Left renal cortex interstitium (tissue), 4 donors: ENCODE measurements at regions not wholly inside any gene's neighbourhood (a gene's known extent, or its start where the extent isn't known, plus 50 kb on each side); places are given as distances from the start of the nearest gene placed in this dataset.
A peak's percentile ranks its signal among the peaks of the same experiment; 100 is the strongest.

Source experiments
- DNase-seq, 4 donors: peaks; one replicate each; pipeline ENCODE4 v3.0.0-alpha.2; 2013; ENCODE audit warnings: low read depth in 4 of 4, low spot score in 2 of 4, missing footprints in 1 of 4

GRCh38 chr6:8219352-8219943 lies 117.1 kb upstream of the EEF1E1 start:
- DNase-seq: no peak

DNA sequence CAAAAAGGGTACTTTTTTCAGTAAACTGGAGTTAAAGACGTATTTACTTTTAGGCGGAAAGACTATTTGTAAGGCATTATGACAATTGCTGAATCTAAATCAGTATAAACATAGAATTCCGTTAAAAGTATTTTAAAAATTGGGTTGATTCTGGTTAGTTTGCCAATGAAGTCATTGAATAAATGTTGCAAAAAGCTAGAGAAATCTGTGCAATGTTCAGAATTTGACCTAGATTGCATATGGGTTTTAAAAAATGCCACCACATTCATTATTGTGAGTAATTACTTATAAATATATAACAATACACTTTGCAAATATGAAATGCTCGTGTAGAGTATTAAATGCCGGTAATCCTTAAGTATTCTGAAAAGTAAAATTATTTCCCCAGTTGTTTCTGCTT lies 116.5 kb upstream of the EEF1E1 start:
- DNase-seq: no peak

DNA sequence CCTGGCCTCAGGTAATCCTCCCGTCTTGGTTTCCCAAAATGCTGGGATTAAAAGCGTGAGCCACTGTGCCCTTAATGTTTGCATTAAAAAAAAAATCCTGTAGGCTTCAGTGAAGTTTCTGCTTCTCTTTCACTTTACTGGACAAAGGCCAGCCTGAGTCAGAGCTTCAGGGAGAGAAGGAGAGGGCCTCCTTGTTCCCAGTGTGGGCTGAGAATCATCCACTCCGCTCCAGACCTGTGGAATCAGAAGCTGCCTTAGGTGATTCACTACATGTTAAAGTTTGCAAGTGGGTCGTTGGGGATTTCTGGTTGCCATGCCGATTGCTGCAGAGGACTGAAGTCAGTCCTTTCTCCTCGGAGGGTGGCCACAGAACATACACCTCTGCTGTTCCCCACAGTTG lies 113.3 kb upstream of the EEF1E1 start:
- DNase-seq: no peak

GRCh38 chr6:8213995-8214394 lies 111.6 kb upstream of the EEF1E1 start:
- no peak for DNase-seq

GRCh38 chr6:8212720-8213434 lies 110.5 kb upstream of the EEF1E1 start:
- no peak for DNase-seq

GRCh38 chr6:8207869-8208191 lies 105.5 kb upstream of the EEF1E1 start:
- DNase-seq: no peak

GRCh38 chr6:8207191-8207868 lies 105.0 kb upstream of the EEF1E1 start:
- DNase-seq: no peak

DNA sequence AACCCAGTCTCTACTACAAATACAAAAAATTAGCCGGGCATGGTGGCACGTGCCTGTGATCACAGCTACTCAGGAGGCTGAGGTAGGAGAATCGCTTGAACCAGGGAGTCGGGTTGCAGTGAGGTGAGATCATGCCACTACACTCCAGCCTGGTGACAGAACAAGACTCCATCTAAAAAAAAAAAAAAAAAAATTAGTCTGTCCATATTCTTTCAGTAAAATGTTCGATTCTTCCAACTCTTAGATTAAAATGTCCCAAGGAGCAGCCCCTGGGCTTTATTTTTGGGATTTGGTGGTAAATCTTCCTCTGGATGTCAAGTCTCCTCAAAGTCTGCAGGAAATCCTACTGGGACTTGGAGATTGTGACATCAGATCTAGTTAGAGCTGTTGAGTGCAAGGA lies 101.0 kb upstream of the EEF1E1 start:
- no peak for DNase-seq

GRCh38 chr6:8201679-8202078 lies 99.3 kb upstream of the EEF1E1 start:
- no peak for DNase-seq

DNA sequence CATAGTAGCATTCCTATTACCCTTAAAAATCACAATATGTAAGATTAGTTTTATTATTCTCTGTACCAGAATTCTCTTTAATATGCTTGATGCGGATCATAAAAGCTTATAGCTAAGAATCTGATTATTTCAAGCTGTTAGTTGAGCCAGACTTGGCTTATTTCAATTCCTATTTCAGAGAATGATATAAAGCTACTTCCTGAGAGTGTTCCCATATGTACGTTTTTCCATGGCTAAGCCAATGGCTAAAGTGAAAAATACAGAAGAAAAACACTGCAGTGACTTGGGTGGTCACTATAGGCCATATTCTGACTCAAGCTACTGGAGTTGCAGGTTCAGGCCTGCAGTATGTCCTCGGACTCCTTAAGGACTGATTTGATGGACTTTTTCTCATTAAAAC lies 97.9 kb upstream of the EEF1E1 start:
- DNase-seq: peak in 1 of 4 donors; percentile 58

GRCh38 chr6:8195714-8196102 lies 93.4 kb upstream of the EEF1E1 start:
- no peak for DNase-seq

GRCh38 chr6:8195040-8195713 lies 92.8 kb upstream of the EEF1E1 start:
- no peak for DNase-seq

- DNase-seq: no peak
These were observed 92.1 kb upstream of the EEF1E1 start for GRCh38 chr6:8194490-8194889.

DNA sequence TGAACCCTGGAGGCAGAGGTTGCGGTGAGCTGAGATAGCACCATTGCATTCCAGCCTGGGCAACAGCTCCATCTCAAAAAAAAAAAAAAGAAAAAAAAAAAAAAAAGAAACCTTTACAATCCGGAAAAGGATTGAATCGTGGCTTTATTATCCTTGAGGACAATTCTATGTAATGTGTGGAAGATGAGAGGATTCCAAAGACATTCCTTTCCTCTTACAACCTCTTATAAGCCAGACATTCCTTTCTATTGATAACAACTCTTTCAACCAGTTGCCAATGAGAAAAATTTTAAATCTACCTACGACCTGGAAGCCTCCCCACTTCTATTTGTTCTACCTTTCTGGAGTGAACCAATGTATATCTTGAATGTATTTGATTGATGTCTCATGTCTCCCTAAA lies 91.2 kb upstream of the EEF1E1 start:
- no peak for DNase-seq

DNA sequence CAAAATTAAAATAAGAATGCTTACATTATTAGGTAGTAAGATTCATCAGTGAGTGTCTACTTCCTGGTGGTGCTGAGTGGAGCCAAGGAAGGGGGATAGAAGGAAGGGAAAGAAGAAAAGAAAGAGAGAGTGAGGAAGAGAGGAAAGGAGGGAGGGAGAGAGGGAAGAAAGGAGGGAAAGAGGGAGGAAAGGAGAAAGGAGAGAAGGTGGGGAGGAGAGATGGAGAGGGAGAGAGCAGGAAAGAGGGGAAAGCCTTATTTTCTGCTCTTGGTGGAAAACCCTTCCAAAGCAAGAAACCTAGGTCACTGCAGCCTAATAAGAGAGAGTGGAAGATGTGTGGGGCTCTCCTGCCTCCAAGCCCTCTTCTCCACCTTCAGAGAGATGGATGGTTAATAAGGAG lies 90.2 kb upstream of the EEF1E1 start:
- no peak for DNase-seq

DNA sequence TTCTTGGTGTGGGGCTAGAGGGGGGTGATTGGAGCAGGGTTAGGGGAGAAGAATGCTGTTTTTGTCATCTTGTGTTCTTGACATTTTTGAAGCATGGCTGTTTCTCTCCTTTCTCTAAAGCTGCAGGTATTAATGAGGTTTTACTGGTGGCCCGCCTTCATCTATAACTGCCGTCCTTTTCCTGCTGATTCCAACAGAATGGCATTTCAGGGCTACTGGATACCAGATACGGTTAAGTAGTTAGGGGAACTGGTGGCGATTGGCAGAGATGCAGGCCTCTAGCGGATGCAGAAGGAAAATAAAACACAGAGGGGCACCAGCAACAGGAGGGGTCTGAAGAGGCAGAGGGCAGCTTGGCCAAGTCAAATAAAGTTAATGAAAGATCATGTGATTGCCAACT lies 89.7 kb upstream of the EEF1E1 start:
- DNase-seq: no peak

DNA sequence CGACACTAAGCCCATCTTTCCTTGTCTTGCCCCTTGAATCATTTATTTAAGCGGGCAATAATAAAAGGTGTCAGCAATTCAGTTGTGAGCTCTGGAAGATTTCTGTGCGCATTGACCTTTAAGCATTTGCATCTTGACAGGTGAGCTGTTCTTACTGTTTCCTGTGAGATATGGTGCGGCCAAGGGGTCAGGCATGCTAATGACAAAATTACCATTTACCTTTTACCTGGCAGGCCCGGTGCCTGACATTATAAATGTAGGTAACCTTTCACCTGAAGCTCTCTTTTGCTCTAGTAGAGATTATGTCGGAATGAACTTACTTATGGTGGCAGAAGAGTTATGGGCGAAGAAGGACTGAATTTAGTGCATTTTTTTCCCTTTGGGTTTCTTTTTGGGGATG lies 89.3 kb upstream of the EEF1E1 start:
- DNase-seq: no peak

- no peak for DNase-seq
These were observed 84.9 kb upstream of the EEF1E1 start for GRCh38 chr6:8187209-8187608.

GRCh38 chr6:8182902-8183665 lies 80.7 kb upstream of the EEF1E1 start:
- no peak for DNase-seq

GRCh38 chr6:8181951-8182845 lies 79.8 kb upstream of the EEF1E1 start:
- no peak for DNase-seq
